ENCODE measurements at regions not wholly inside any gene's neighbourhood (a gene's known extent, or its start where the extent isn't known, plus 50 kb on each side); places are given as distances from the start of the nearest gene placed in this dataset.

DNA sequence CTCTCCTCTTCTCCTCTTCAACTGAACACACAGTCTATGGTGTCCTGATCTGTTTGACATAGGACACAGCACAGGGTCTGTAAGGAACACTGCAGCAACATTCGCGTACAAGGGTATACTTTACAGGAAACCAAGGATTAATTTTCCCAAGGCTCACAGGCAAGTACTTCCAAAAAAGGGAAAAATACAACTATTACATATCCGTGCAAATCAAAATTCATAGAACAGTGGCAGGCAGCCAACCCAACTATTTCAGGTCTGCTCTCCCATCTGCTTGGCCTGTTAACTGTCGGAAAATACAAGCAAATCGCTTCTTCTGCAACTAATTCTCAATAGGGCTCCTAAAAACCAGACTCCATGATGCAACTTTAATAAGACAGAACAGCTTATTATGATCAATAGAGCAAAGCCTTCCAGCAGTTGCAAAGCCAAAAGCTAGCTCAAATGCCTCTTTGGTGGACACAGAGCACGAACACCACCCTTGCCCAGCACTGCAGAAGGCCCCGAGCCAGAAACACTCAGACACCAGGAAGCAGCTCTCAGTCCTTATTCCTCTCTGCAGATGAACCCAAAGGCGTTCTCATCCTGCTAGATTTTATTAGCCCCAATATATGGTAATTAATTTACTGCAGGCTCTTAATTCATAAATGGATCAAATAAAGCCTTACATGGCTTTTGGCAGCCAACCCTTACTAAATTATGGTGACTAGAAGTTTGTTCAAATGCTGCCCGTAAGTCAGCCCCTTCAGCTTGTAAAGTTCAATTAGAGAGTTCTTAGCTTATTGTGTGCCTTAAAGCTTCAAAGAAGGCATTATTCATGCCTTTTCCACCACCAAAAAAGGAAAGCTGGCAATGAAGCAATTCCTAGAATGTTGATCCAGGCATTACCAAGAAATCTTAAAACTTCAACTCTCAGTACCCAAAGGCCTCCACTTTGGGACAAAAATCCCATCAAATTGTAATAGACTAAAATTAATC is 68.8 kb downstream of the ZNF608 start:
- H3K27me3 ChIP-seq (ENCODE audit: control insufficient read depth, insufficient read depth, low read length): no peaks in the 10 kb centered on the region
- no peak overlapping the region for H3K27ac ChIP-seq (ENCODE audit: low read length)
- no peaks in the 10 kb centered on the region for H3K9me3 ChIP-seq (ENCODE audit: control insufficient read depth, insufficient read depth, low read length)
- no CpG with 5 or more reads among the region's 9 CpGs for WGBS (ENCODE audit: insufficient coverage, insufficient read length)
- H3K4me1 ChIP-seq (ENCODE audit: control insufficient read depth, insufficient read depth, low read length): peaks cover 5% of the 10 kb centered on the region; the same call in 1 of the 2 replicates
- H3K36me3 ChIP-seq (ENCODE audit: control insufficient read depth, insufficient read depth, low read length): no peaks in the 10 kb centered on the region
- no peak overlapping the region for H3K4me3 ChIP-seq (ENCODE audit: low read length)
- no peak for DNase-seq (ENCODE audit: low read depth, low spot score)

DNA sequence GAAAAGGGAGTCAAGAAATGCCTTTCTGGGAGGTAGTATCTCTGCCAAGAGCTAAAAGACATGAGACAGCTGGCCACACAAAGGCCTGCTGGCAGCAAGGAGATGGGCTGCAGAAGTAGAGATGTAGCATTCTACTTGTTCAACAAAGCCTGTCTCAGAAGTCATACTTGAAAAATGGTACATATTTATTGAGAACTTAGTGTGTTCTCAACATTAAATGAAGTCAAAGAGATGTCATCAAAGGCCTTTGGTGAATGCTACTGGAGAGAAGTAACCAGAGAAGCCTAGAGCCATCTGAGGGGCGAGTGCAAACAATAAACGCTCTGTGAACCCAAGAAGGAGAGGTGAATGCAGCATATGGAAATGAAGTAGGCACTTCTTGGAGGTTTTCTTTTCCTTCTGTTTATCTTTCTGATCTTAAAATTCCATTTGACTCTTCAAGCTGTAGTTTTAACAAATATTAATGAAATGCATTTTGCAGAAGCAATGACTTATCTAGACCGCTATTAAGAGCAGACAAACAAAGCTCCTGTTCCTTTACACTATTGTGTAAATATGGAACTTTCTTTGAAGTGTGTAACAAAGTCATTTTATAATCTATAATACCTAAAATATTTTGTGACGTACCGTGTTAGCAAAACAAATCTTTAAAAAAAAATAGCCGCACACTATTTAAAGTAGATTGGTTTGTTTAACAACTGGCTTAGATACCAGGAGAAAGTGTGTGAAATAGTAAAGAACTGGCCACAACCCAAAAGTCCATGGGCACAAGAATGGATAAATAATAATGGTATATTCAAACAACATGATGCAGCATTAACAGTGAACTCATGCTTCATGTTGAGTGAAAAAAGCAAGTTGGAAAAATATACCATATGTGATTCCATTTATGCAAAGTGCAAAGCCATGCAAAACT is 70.2 kb downstream of the ZNF608 start:
- DNase-seq (ENCODE audit: low read depth, low spot score): no peak
- H3K36me3 ChIP-seq (ENCODE audit: control insufficient read depth, insufficient read depth, low read length): no peaks in the 10 kb centered on the region
- no peaks in the 10 kb centered on the region for H3K27me3 ChIP-seq (ENCODE audit: control insufficient read depth, insufficient read depth, low read length)
- WGBS (ENCODE audit: insufficient coverage, insufficient read length): no CpG with 5 or more reads among the region's 6 CpGs
- H3K4me3 ChIP-seq (ENCODE audit: low read length): no peak overlapping the region
- no peak overlapping the region for H3K27ac ChIP-seq (ENCODE audit: low read length)
- peaks cover 5% of the 10 kb centered on the region; the same call in 1 of the 2 replicates for H3K4me1 ChIP-seq (ENCODE audit: control insufficient read depth, insufficient read depth, low read length)
- no peaks in the 10 kb centered on the region for H3K9me3 ChIP-seq (ENCODE audit: control insufficient read depth, insufficient read depth, low read length)

DNA sequence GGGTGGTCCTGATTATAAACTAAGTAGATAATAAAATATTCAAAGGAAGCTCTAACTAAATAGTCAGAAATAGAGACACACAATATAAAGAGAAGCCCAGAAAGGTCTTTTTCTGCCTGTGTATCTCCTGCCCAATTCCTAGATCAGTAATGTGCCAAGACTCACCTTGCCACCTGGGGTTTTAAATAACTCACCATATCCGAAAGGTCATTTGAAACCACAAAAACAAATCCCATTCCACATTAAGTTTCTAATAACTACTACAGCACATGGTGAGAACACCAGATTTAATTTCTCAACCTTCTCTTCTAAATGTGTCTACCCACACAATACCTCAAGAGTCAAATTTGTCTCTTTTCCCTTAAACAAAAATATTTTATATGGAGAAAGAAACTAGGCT is 75.2 kb downstream of the ZNF608 start:
- DNase-seq (ENCODE audit: low read depth, low spot score): no peak
- Histone ChIP-seq H3K27me3 (ENCODE audit: control insufficient read depth, insufficient read depth, low read length) (no peaks in the 10 kb centered on the region), H3K4me1 (ENCODE audit: control insufficient read depth, insufficient read depth, low read length) (no peaks in the 10 kb centered on the region; the same call in 1 of the 2 replicates), H3K9me3 (ENCODE audit: control insufficient read depth, insufficient read depth, low read length) (no peaks in the 10 kb centered on the region), H3K36me3 (ENCODE audit: control insufficient read depth, insufficient read depth, low read length) (no peaks in the 10 kb centered on the region), H3K27ac (ENCODE audit: low read length) (no peak overlapping the region), H3K4me3 (ENCODE audit: low read length) (no peak overlapping the region)
- WGBS (ENCODE audit: insufficient coverage, insufficient read length): no CpG with 5 or more reads among the region's 1 CpG

DNA sequence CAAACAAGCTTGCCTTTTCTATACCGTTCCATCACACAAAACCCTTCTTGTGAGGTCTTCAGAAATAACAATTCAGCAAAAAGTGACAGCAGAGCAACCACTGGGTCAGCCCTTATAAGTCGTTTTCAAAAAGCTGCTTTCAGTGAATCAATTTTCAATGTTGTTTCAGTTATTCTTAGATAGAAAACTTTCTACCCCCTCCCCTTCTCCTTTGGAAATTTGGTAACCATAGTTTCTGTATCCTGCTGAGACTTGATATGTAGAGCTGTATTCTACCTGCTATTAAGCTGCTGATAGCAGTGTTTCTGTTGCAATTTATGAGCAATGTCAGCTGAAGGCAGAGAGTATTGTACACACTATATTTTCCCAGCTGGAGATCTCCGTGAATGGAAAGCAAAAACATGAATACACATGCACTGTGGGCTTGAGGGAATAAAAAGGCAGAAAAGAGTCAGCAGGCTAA is 75.7 kb downstream of the ZNF608 start:
- WGBS (ENCODE audit: insufficient coverage, insufficient read length): no CpG with 5 or more reads among the region's 3 CpGs
- no peaks in the 10 kb centered on the region for H3K9me3 ChIP-seq (ENCODE audit: control insufficient read depth, insufficient read depth, low read length)
- H3K27me3 ChIP-seq (ENCODE audit: control insufficient read depth, insufficient read depth, low read length): no peaks in the 10 kb centered on the region
- no peaks in the 10 kb centered on the region; the same call in 1 of the 2 replicates for H3K4me1 ChIP-seq (ENCODE audit: control insufficient read depth, insufficient read depth, low read length)
- H3K36me3 ChIP-seq (ENCODE audit: control insufficient read depth, insufficient read depth, low read length): no peaks in the 10 kb centered on the region
- no peak overlapping the region for H3K4me3 ChIP-seq (ENCODE audit: low read length)
- no peak for DNase-seq (ENCODE audit: low read depth, low spot score)
- H3K27ac ChIP-seq (ENCODE audit: low read length): no peak overlapping the region

DNA sequence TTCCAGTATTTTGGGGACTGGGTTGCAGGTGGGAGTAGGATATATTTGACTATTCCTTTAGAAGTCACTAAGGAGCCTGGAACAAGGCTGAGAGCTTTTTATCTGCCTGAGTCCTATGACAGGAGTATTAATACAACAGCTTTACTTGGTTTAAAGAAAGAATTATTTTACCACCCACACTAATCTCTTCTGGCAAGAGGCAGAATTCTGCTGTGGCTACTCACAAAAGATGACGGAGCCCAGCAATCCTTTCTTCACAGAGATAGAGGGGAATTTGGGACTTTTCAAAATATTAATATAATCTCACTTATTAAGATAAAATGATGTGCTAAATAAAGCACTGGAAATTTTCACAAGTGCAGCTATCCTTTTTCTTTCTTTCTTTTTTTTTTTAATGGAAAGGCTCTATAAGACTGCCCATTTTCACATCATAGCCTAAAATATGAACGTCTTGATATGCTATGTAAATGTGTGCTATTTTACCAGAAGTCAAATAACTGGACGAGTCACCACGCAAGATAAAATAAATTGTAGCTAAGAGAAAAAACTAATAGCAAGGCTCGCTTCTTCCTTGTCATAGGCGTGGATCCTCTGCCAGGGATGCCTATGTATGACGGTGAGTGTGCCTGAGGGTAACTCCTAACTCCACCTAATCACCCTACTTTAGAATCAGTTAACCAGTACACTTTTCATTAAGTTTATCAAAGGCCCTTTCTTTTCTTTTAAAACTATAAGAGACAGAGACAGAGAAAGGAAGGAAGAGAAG is 76.3 kb downstream of the ZNF608 start:
- H3K9me3 ChIP-seq (ENCODE audit: control insufficient read depth, insufficient read depth, low read length): no peaks in the 10 kb centered on the region
- no peaks in the 10 kb centered on the region for H3K27me3 ChIP-seq (ENCODE audit: control insufficient read depth, insufficient read depth, low read length)
- WGBS (ENCODE audit: insufficient coverage, insufficient read length): no CpG with 5 or more reads among the region's 7 CpGs
- H3K4me3 ChIP-seq (ENCODE audit: low read length): no peak overlapping the region
- H3K27ac ChIP-seq (ENCODE audit: low read length): no peak overlapping the region
- H3K4me1 ChIP-seq (ENCODE audit: control insufficient read depth, insufficient read depth, low read length): no peaks in the 10 kb centered on the region; the same call in 1 of the 2 replicates
- DNase-seq (ENCODE audit: low read depth, low spot score): no peak
- no peaks in the 10 kb centered on the region for H3K36me3 ChIP-seq (ENCODE audit: control insufficient read depth, insufficient read depth, low read length)

DNA sequence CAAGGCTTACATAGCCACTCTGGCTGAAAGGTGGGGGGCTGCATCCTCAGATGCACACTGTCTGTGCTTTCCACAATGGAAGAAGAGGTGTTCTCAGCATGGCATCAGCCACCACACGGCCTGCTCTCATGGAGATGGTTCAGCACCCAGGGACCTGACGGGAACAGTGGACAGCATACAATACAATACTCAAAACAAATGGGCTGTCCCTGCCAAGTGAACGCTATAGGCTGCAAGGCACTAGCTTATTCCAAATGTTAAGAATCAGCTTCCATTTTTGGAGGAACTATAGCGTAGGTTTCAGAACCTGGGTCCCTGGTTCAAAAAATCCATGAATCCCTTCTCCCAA is 77.2 kb downstream of the ZNF608 start:
- Histone ChIP-seq H3K27ac (ENCODE audit: low read length) (no peak overlapping the region), H3K4me3 (ENCODE audit: low read length) (no peak overlapping the region), H3K36me3 (ENCODE audit: control insufficient read depth, insufficient read depth, low read length) (no peaks in the 10 kb centered on the region), H3K4me1 (ENCODE audit: control insufficient read depth, insufficient read depth, low read length) (no peaks in the 10 kb centered on the region; the same call in 1 of the 2 replicates), H3K9me3 (ENCODE audit: control insufficient read depth, insufficient read depth, low read length) (no peaks in the 10 kb centered on the region), H3K27me3 (ENCODE audit: control insufficient read depth, insufficient read depth, low read length) (no peaks in the 10 kb centered on the region)
- DNase-seq (ENCODE audit: low read depth, low spot score): no peak
- no CpG with 5 or more reads among the region's 4 CpGs for WGBS (ENCODE audit: insufficient coverage, insufficient read length)

DNA sequence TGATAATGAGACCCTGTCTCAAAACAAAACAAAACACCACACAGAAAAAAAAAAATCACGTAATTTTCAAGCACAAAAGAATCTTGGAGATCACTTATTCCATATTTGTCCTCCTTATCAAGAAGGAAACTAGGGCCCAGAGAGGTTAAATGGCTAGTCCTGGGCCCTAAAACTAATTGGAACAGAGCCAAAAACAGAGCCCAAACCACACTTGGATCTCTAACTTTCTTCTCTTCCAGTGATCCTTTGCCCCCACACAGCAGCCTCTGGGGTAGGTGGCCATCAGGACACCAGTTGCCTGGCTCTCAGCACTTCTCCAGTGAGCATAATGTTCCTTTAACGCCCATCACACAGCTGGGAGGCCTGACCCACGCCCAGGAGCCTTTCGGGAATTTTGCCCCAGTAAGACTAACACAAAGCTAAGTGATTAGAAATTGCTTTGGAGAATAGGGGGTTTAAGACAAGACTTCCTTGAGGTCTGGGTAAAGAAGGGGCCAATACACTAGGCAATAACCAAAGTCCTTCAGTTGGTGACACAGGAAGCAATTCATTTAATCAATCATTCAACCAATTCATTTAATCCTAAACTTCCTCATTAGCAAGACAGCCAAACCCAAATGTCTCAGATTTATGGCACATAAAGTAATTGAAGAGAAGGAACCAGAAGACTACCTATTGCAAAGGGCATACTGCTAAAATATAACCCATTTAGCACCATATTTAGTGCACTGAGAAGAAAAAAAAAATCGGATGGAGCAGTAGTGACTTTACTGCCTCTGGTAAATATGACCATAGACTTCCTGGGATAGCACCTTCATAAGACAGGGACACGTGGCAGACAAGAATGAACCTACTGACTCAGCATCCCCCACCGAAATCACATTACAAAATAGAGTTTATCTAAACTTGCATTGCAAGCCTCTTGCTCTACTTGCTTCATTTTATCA is 77.8 kb downstream of the ZNF608 start:
- H3K27ac ChIP-seq (ENCODE audit: low read length): no peak overlapping the region
- no peaks in the 10 kb centered on the region for H3K27me3 ChIP-seq (ENCODE audit: control insufficient read depth, insufficient read depth, low read length)
- no peaks in the 10 kb centered on the region; the same call in 1 of the 2 replicates for H3K4me1 ChIP-seq (ENCODE audit: control insufficient read depth, insufficient read depth, low read length)
- no peak for DNase-seq (ENCODE audit: low read depth, low spot score)
- no peak overlapping the region for H3K4me3 ChIP-seq (ENCODE audit: low read length)
- no peaks in the 10 kb centered on the region for H3K36me3 ChIP-seq (ENCODE audit: control insufficient read depth, insufficient read depth, low read length)
- WGBS (ENCODE audit: insufficient coverage, insufficient read length): no CpG with 5 or more reads among the region's 7 CpGs
- H3K9me3 ChIP-seq (ENCODE audit: control insufficient read depth, insufficient read depth, low read length): no peaks in the 10 kb centered on the region

DNA sequence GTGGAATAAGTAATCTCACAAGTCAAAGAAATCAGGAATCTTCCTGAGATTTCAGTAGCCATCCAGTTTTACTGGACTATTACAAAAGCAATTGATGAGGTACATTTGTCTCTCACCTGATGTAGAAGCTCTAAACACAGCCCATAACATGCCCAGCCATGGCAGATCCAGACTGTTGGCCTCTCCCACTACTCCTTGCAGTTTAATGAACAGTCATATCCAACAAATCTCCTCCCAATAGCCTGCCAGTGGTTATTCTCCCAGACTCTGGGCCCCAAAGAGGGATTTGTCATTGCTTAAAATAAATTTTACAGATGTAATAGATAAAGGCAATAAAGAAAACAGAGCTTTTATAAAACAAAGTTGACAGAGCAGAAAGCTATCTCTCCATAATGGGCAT is 80.8 kb downstream of the ZNF608 start:
- Histone ChIP-seq H3K9me3 (ENCODE audit: control insufficient read depth, insufficient read depth, low read length) (no peaks in the 10 kb centered on the region), H3K27me3 (ENCODE audit: control insufficient read depth, insufficient read depth, low read length) (no peaks in the 10 kb centered on the region), H3K27ac (ENCODE audit: low read length) (no peak overlapping the region), H3K4me1 (ENCODE audit: control insufficient read depth, insufficient read depth, low read length) (peaks cover 5% of the 10 kb centered on the region), H3K4me3 (ENCODE audit: low read length) (no peak overlapping the region), H3K36me3 (ENCODE audit: control insufficient read depth, insufficient read depth, low read length) (no peaks in the 10 kb centered on the region)
- DNase-seq (ENCODE audit: low read depth, low spot score): no peak

DNA sequence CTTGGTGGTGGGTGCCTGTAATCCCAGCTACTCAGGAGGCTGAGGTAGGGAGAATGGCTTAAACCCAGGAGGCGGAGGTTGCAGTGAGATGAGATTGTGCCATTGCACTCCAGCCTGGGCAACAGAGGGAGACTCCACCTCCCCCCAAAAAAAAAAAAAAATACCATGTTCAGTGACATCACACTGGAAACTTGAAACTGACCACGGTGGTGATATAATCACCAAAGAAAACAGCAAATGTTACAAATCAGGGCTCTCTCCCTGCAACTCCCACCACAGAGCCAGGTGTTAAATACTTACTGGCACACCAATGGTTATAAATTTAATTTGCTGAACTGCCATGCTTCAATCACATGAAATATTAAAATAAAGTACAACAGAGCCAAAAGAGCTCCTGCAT is 81.4 kb downstream of the ZNF608 start:
- no CpG with 5 or more reads among the region's 2 CpGs for WGBS (ENCODE audit: insufficient coverage, insufficient read length)
- H3K27ac ChIP-seq (ENCODE audit: low read length): no peak overlapping the region
- no peaks in the 10 kb centered on the region for H3K27me3 ChIP-seq (ENCODE audit: control insufficient read depth, insufficient read depth, low read length)
- no peak overlapping the region for H3K4me3 ChIP-seq (ENCODE audit: low read length)
- DNase-seq (ENCODE audit: low read depth, low spot score): no peak
- no peaks in the 10 kb centered on the region for H3K9me3 ChIP-seq (ENCODE audit: control insufficient read depth, insufficient read depth, low read length)
- peaks cover 9% of the 10 kb centered on the region for H3K4me1 ChIP-seq (ENCODE audit: control insufficient read depth, insufficient read depth, low read length)
- no peaks in the 10 kb centered on the region for H3K36me3 ChIP-seq (ENCODE audit: control insufficient read depth, insufficient read depth, low read length)

All from iPS DF 6.9 (cell line).